Esophagus muscularis mucosa (tissue), 4 donors: ENCODE measurements at regions not wholly inside any gene's neighbourhood (a gene's known extent, or its start where the extent isn't known, plus 50 kb on each side); places are given as distances from the start of the nearest gene placed in this dataset.

ENCODE experiments used
- DNase-seq: peaks from one replicate; pipeline ENCODE4 v3.0.0-alpha.2; 2017; ENCODE audit errors: extremely low spot score
- H3K27ac ChIP-seq, 4 donors: fragments of 200-600 bp; sonication (generic); replicated peaks in 1 of 4; 1 replicate in 3 of 4; 2 replicates in 1 of 4; pipeline ENCODE4 v1.5.1; 2016 to 2019; ENCODE audit warnings: mild to moderate bottlenecking in 1 of 4
- H3K27me3 ChIP-seq, 4 donors: fragments of 200-600 bp; sonication (generic); one replicate each; pipeline versions ENCODE4 v1.5.1 to v1.6.0; 2016 to 2019
- H3K36me3 ChIP-seq, 4 donors: fragments of 200-600 bp; sonication (generic); one replicate each; pipeline ENCODE4 v1.5.1; 2016 to 2019
- H3K4me1 ChIP-seq, 4 donors: fragments of 200-600 bp; sonication (generic); one replicate each; pipeline ENCODE4 v1.5.1; 2016 to 2019
- H3K4me3 ChIP-seq, 4 donors: fragments of 200-600 bp; sonication (generic); 1 replicate in 2 of 4; 2 replicates in 2 of 4; pipeline ENCODE4 v1.5.1; 2016 to 2019; ENCODE audit warnings: mild to moderate bottlenecking in 4 of 4, moderate library complexity in 1 of 4
- H3K9me3 ChIP-seq, 4 donors: fragments of 200-600 bp; sonication (generic); 1 replicate in 3 of 4; 2 replicates in 1 of 4; pipeline ENCODE4 v1.5.1; 2016 to 2019
- EP300 ChIP-seq: sonication (generic); formaldehyde crosslinking; IDR thresholded peaks from one replicate; pipeline ENCODE4 v1.6.1; 2017; ENCODE audit warnings: antibody characterized with exemption
- POLR2A ChIP-seq: fragments of 450-650 bp; IDR thresholded peaks from one replicate; pipeline ENCODE4 v1.6.1; 2017; ENCODE audit warnings: antibody characterized with exemption, moderate library complexity, mild to moderate bottlenecking, low read depth
- POLR2AphosphoS5 ChIP-seq, 2 donors: sonication (generic); formaldehyde crosslinking; IDR thresholded peaks; one replicate each; pipeline ENCODE4 v1.6.1; 2017; ENCODE audit warnings: antibody characterized with exemption in 2 of 2
- WGBS: methylation state at CpG from one replicate; pipeline ENCODE4 v1.1.5; 2018; 5-methylcytosine and 5-hydroxymethylcytosine counted together
- intact Hi-C: fragments of 100-400 bp; cut with DNase I; formaldehyde crosslinking; loops from one replicate; pipeline ENCODE4 v1.15.1; 2023
- TF ChIP-seq, protein P1 (sequence below), 3 experiments: fragments of 200-600 bp in 2 of 3; fragments of 450-650 bp in 1 of 3; sonication (generic) in 2 of 3; IDR thresholded peaks; one replicate each; pipeline ENCODE4 v1.5.1; 2017 to 2019; ENCODE audit warnings: antibody characterized with exemption in 3 of 3, mild to moderate bottlenecking in 2 of 3, moderate library complexity in 1 of 3

GRCh38 chrX:16042980-16043379 is 80.4 kb upstream of the GRPR start:
- intact Hi-C loops: no loop called here
- Histone ChIP-seq H3K36me3 (no peaks in the 10 kb centered on the region), H3K4me1 (no peaks in the 10 kb centered on the region), H3K4me3 (no peak overlapping the region), H3K9me3 (no peaks in the 10 kb centered on the region), H3K27ac (no peak overlapping the region), H3K27me3 (no peaks in the 10 kb centered on the region)
- 56% methylated on average over 1 of the region's 1 CpG for WGBS
- DNase-seq: no peak
- TF ChIP-seq POLR2AphosphoS5 (IDR thresholded peaks at IDR 0.05) (no peak), EP300 (no peak), POLR2A (no peak)
- TF ChIP-seq, protein P1, sequence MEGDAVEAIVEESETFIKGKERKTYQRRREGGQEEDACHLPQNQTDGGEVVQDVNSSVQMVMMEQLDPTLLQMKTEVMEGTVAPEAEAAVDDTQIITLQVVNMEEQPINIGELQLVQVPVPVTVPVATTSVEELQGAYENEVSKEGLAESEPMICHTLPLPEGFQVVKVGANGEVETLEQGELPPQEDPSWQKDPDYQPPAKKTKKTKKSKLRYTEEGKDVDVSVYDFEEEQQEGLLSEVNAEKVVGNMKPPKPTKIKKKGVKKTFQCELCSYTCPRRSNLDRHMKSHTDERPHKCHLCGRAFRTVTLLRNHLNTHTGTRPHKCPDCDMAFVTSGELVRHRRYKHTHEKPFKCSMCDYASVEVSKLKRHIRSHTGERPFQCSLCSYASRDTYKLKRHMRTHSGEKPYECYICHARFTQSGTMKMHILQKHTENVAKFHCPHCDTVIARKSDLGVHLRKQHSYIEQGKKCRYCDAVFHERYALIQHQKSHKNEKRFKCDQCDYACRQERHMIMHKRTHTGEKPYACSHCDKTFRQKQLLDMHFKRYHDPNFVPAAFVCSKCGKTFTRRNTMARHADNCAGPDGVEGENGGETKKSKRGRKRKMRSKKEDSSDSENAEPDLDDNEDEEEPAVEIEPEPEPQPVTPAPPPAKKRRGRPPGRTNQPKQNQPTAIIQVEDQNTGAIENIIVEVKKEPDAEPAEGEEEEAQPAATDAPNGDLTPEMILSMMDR (IDR thresholded peaks at IDR 0.05): no peak

GRCh38 chrX:16039834-16040233 is 83.5 kb upstream of the GRPR start:
- Histone ChIP-seq H3K27ac (no peak overlapping the region), H3K4me3 (no peak overlapping the region), H3K9me3 (peaks cover 0 to 6% (median 0%) of the 10 kb centered on the region in 4 donors), H3K36me3 (no peaks in the 10 kb centered on the region), H3K27me3 (no peaks in the 10 kb centered on the region), H3K4me1 (no peaks in the 10 kb centered on the region)
- TF ChIP-seq POLR2A (no peak), POLR2AphosphoS5 (IDR thresholded peaks at IDR 0.05) (no peak), EP300 (no peak)
- TF ChIP-seq, protein P1 (IDR thresholded peaks at IDR 0.05): no peak
- intact Hi-C loops: no loop called here
- no peak for DNase-seq
- 69% methylated on average over 1 of the region's 1 CpG for WGBS

DNA sequence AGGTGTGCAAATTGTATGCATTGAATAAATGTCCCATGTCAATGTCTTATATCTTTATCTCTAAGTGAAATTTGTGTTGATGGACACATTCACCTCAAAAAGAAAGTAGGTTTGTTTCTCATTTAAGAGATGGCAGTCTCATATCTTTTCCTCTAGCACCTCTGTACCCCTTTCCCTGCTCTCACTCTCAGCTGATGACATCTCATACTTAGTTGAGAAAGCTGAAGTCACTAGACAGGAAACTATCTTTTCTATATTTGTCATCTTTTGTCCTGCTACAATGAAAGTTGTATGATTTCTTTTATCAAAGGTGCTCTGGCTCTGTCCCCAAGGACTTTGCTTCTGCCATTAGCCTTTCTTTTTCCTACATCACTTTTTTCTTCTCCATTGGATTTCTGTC is 84.0 kb upstream of the GRPR start:
- peaks cover 0 to 6% (median 0%) of the 10 kb centered on the region in 4 donors for H3K9me3 ChIP-seq
- no peaks in the 10 kb centered on the region for H3K4me1 ChIP-seq
- H3K27me3 ChIP-seq: no peaks in the 10 kb centered on the region
- H3K36me3 ChIP-seq: no peaks in the 10 kb centered on the region
- H3K4me3 ChIP-seq: no peak overlapping the region
- intact Hi-C loops: no loop called here
- no peak for TF ChIP-seq POLR2A
- TF ChIP-seq POLR2AphosphoS5 (IDR thresholded peaks at IDR 0.05): no peak
- TF ChIP-seq EP300: no peak
- TF ChIP-seq, protein P1 (IDR thresholded peaks at IDR 0.05): no peak
- no peak overlapping the region for H3K27ac ChIP-seq
- no peak for DNase-seq

DNA sequence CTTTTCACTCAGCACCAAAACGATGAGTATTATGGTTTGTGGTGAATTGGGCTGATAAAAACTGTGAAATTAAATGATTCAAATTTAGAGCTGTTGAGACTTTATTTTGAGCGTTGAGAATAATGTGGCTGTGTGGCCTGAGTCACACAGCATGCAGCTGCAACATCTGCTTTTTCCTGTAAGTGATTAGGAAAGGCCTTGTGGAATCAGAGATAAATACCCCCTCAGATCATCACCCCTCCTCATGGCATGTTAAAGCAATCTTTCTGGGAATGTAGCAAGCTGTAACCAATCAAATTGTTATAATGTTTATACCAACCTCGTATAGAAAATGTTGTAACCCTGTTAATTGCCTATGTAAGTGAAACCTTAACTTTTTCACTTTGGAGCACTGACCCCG is 90.0 kb upstream of the GRPR start:
- Histone ChIP-seq H3K27ac (no peak overlapping the region), H3K4me3 (no peak overlapping the region), H3K27me3 (no peaks in the 10 kb centered on the region), H3K9me3 (peaks cover 0 to 6% (median 0%) of the 10 kb centered on the region in 4 donors), H3K36me3 (no peaks in the 10 kb centered on the region), H3K4me1 (no peaks in the 10 kb centered on the region)
- WGBS: 66% methylated on average over 4 of the region's 4 CpGs
- intact Hi-C loops: no loop called here
- DNase-seq: no peak
- TF ChIP-seq EP300 (no peak), POLR2A (no peak), POLR2AphosphoS5 (IDR thresholded peaks at IDR 0.05) (no peak)
- TF ChIP-seq, protein P1 (IDR thresholded peaks at IDR 0.05): no peak

- Histone ChIP-seq H3K4me3 (no peak overlapping the region), H3K27me3 (no peaks in the 10 kb centered on the region), H3K4me1 (no peaks in the 10 kb centered on the region), H3K27ac (no peak overlapping the region), H3K9me3 (no peaks in the 10 kb centered on the region), H3K36me3 (no peaks in the 10 kb centered on the region)
- intact Hi-C loops: no loop called here
- no peak for DNase-seq
- TF ChIP-seq, protein P1 (IDR thresholded peaks at IDR 0.05): no peak
- 75% methylated on average over 1 of the region's 1 CpG for WGBS
Measured at GRCh38 chrX:16028576-16028975, 94.8 kb upstream of the GRPR start.
